Calu3 (cell line): ENCODE measurements at regions not wholly inside any gene's neighbourhood (a gene's known extent, or its start where the extent isn't known, plus 50 kb on each side); places are given as distances from the start of the nearest gene placed in this dataset.
"Not testable (repeated sequence)": the region's sequence is repeated elsewhere in the genome, so short reads cannot be mapped to it uniquely, and the experiment has no call there.

ENCODE experiments used
- BruUV-seq: library from RNA; stranded (reverse); fragments of 400-500 nt; replicated peaks from 2 replicates; lab custom pipeline; 2021; lab: Mats Ljungman, UMichigan
- CTCF ChIA-PET: fragments of 300-600 bp; sonication (Branson Sonifier 250); formaldehyde crosslinking; loops from one replicate; lab custom pipeline; 2022; ENCODE audit warnings: antibody characterized with exemption; lab: Charles Lee
- DNase-seq: peaks from one replicate; pipeline ENCODE4 v3.0.0; 2022
- H3K27ac Mint-ChIP-seq: one replicate; pipeline ENCODE4 v1.8.0; 2022; ENCODE audit warnings: mixed read lengths; ENCODE audit not compliant: unreplicated experiment
- H3K27me3 Mint-ChIP-seq: one replicate; pipeline ENCODE4 v1.8.0; 2022; ENCODE audit warnings: mixed read lengths; ENCODE audit not compliant: unreplicated experiment
- H3K36me3 Mint-ChIP-seq: one replicate; pipeline ENCODE4 v1.8.0; 2022; ENCODE audit warnings: mild to moderate bottlenecking, moderate library complexity, mixed read lengths; ENCODE audit not compliant: insufficient read depth, unreplicated experiment
- H3K4me1 Mint-ChIP-seq: one replicate; pipeline ENCODE4 v1.8.0; 2022; ENCODE audit warnings: mild to moderate bottlenecking, low read depth, mixed read lengths; ENCODE audit not compliant: unreplicated experiment
- H3K4me3 Mint-ChIP-seq: one replicate; pipeline ENCODE4 v1.8.0; 2022; ENCODE audit warnings: mild to moderate bottlenecking, low read depth, moderate library complexity, mixed read lengths; ENCODE audit not compliant: unreplicated experiment
- H3K9me3 Mint-ChIP-seq: one replicate; pipeline ENCODE4 v1.8.0; 2022; ENCODE audit warnings: low read depth, mixed read lengths; ENCODE audit not compliant: unreplicated experiment
- CTCF ChIP-seq: fragments of 200-600 bp; IDR thresholded peaks from one replicate; pipeline ENCODE4 v1.8.0; 2022; ENCODE audit warnings: antibody characterized with exemption; ENCODE audit not compliant: unreplicated experiment
- intact Hi-C: fragments of 100-400 bp; cut with micrococcal nuclease; formaldehyde crosslinking; loops from one replicate; pipeline ENCODE4 v1.10.0; 2022; ENCODE audit not compliant: unreplicated experiment

- Mint-ChIP-seq H3K9me3 (peaks cover 6% of the 10 kb centered on the region), H3K4me1 (no peaks in the 10 kb centered on the region), H3K36me3 (no peaks in the 10 kb centered on the region), H3K4me3 (no peak overlapping the region), H3K27ac (no peak overlapping the region), H3K27me3 (no peaks in the 10 kb centered on the region)
- DNase-seq, result no peak
- CTCF ChIA-PET, result no interaction called here
- TF ChIP-seq CTCF, result no peak
- BruUV-seq, result no TSS peak
- intact Hi-C loops, result no loop called here
These were observed 257.0 kb upstream of the AGTR2 start for GRCh38 chrX:115913575-115913974.

- H3K27ac Mint-ChIP-seq, CTCF ChIA-PET, H3K27me3 Mint-ChIP-seq, intact Hi-C loops, H3K36me3 Mint-ChIP-seq, H3K4me3 Mint-ChIP-seq, H3K4me1 Mint-ChIP-seq, DNase-seq, BruUV-seq, H3K9me3 Mint-ChIP-seq: not testable (repeated sequence)
These were observed 254.9 kb upstream of the AGTR2 start for GRCh38 chrX:115915625-115916024.

- Mint-ChIP-seq H3K9me3 (peaks cover 29% of the 10 kb centered on the region), H3K4me1 (no peaks in the 10 kb centered on the region), H3K27me3 (no peaks in the 10 kb centered on the region), H3K36me3 (no peaks in the 10 kb centered on the region), H3K4me3 (no peak overlapping the region), H3K27ac (no peak overlapping the region)
- no peak for DNase-seq
- BruUV-seq, result no TSS peak
- CTCF ChIA-PET, result no interaction called here
- intact Hi-C loops, result no loop called here
- no peak for TF ChIP-seq CTCF
These were observed 241.1 kb upstream of the AGTR2 start for GRCh38 chrX:115929480-115929879.

GRCh38 chrX:115936008-115936407 is 234.5 kb upstream of the AGTR2 start:
- Mint-ChIP-seq H3K27ac (no peak overlapping the region), H3K36me3 (no peaks in the 10 kb centered on the region), H3K4me3 (no peak overlapping the region), H3K9me3 (peaks cover 19% of the 10 kb centered on the region), H3K4me1 (no peaks in the 10 kb centered on the region), H3K27me3 (no peaks in the 10 kb centered on the region)
- BruUV-seq, result no TSS peak
- intact Hi-C loops, result no loop called here
- DNase-seq, result no peak
- no peak for TF ChIP-seq CTCF
- CTCF ChIA-PET, result no interaction called here

- CTCF ChIA-PET, result no interaction called here
- TF ChIP-seq CTCF, result no peak
- H3K4me1 Mint-ChIP-seq, result no peaks in the 10 kb centered on the region
- no peak overlapping the region for H3K27ac Mint-ChIP-seq
- H3K27me3 Mint-ChIP-seq, result no peaks in the 10 kb centered on the region
- no TSS peak for BruUV-seq
- intact Hi-C loops, result no loop called here
- no peak overlapping the region for H3K4me3 Mint-ChIP-seq
- H3K9me3 Mint-ChIP-seq, result peaks cover 10% of the 10 kb centered on the region
- H3K36me3 Mint-ChIP-seq, result peaks cover 8% of the 10 kb centered on the region
- DNase-seq, result no peak
These were observed 231.5 kb upstream of the AGTR2 start for GRCh38 chrX:115939070-115939469.
